ENCODE measurements at regions not wholly inside any gene's neighbourhood (a gene's known extent, or its start where the extent isn't known, plus 50 kb on each side); places are given as distances from the start of the nearest gene placed in this dataset.

GRCh38 chr13:77985866-77986636 lies 67.4 kb upstream of the EDNRB start:
- no peaks in the 10 kb centered on the region for H3K9me2 ChIP-seq (replicated peaks; ENCODE audit: insufficient read depth)
- H3K4me2 ChIP-seq, result no peak overlapping the region
- no peaks in the 10 kb centered on the region for H3K27me3 ChIP-seq
- no peak overlapping the region for H3K4me3 ChIP-seq
- H3K9me3 ChIP-seq (ENCODE audit: low read depth), result no peaks in the 10 kb centered on the region
- DNase-seq (ENCODE audit: low spot score), result no peak
- no peaks in the 10 kb centered on the region for H4K20me1 ChIP-seq (ENCODE audit: insufficient read depth, poor library complexity, severe bottlenecking)
- TF ChIP-seq EZH2phosphoT487 (IDR thresholded peaks at IDR 0.05; ENCODE audit: low read depth, severe bottlenecking, unreplicated experiment), result no peak
- no peak for TF ChIP-seq CTCF (IDR thresholded peaks at IDR 0.05; ENCODE audit: poor library complexity)
- no peak for TF ChIP-seq EZH2 (IDR thresholded peaks at IDR 0.05; ENCODE audit: borderline replicate concordance)
- H3K27ac ChIP-seq, result no peak overlapping the region
- H3K36me3 ChIP-seq (replicated peaks; ENCODE audit: insufficient read depth, low read depth), result no peaks in the 10 kb centered on the region
- no peaks in the 10 kb centered on the region for H3K4me1 ChIP-seq (ENCODE audit: insufficient read depth)
- 68% methylated on average over 3 of the region's 3 CpGs for WGBS (ENCODE audit: low lambda C conversion rate, missing lambda C conversion rate)
- no peak overlapping the region for H2AFZ ChIP-seq
- H3K79me2 ChIP-seq, result no peaks in the 10 kb centered on the region

- Histone ChIP-seq H3K4me3 (no peak overlapping the region), H3K4me1 (ENCODE audit: insufficient read depth) (no peaks in the 10 kb centered on the region), H3K27me3 (no peaks in the 10 kb centered on the region), H3K4me2 (no peak overlapping the region), H3K9me3 (ENCODE audit: low read depth) (no peaks in the 10 kb centered on the region), H2AFZ (peak overlapping the region; percentile 14), H3K27ac (peak overlapping the region; percentile 40), H4K20me1 (ENCODE audit: insufficient read depth, poor library complexity, severe bottlenecking) (no peaks in the 10 kb centered on the region), H3K79me2 (no peaks in the 10 kb centered on the region), H3K36me3 (replicated peaks; ENCODE audit: insufficient read depth, low read depth) (no peaks in the 10 kb centered on the region), H3K9me2 (replicated peaks; ENCODE audit: insufficient read depth) (no peaks in the 10 kb centered on the region)
- WGBS (ENCODE audit: low lambda C conversion rate, missing lambda C conversion rate), result 69% methylated on average over 1 of the region's 1 CpG
- TF ChIP-seq CTCF (IDR thresholded peaks at IDR 0.05; ENCODE audit: poor library complexity) (no peak), EZH2phosphoT487 (IDR thresholded peaks at IDR 0.05; ENCODE audit: low read depth, severe bottlenecking, unreplicated experiment) (no peak), EZH2 (IDR thresholded peaks at IDR 0.05; ENCODE audit: borderline replicate concordance) (no peak)
- no peak for DNase-seq (ENCODE audit: low spot score)
Observed at GRCh38 chr13:77981281-77981881, 62.8 kb upstream of the EDNRB start.

- Histone ChIP-seq H3K27ac (peak overlapping the region; percentile 40), H3K4me3 (no peak overlapping the region), H3K9me3 (ENCODE audit: low read depth) (no peaks in the 10 kb centered on the region), H3K27me3 (no peaks in the 10 kb centered on the region), H3K9me2 (replicated peaks; ENCODE audit: insufficient read depth) (no peaks in the 10 kb centered on the region), H3K79me2 (no peaks in the 10 kb centered on the region), H3K4me2 (no peak overlapping the region), H3K4me1 (ENCODE audit: insufficient read depth) (no peaks in the 10 kb centered on the region), H2AFZ (peak overlapping the region; percentile 14), H4K20me1 (ENCODE audit: insufficient read depth, poor library complexity, severe bottlenecking) (no peaks in the 10 kb centered on the region), H3K36me3 (replicated peaks; ENCODE audit: insufficient read depth, low read depth) (no peaks in the 10 kb centered on the region)
- 23% methylated on average over 2 of the region's 2 CpGs for WGBS (ENCODE audit: low lambda C conversion rate, missing lambda C conversion rate)
- peak; percentile 54 for DNase-seq (ENCODE audit: low spot score)
- TF ChIP-seq CTCF (IDR thresholded peaks at IDR 0.05; ENCODE audit: poor library complexity), result no peak
- TF ChIP-seq EZH2 (IDR thresholded peaks at IDR 0.05; ENCODE audit: borderline replicate concordance), result no peak
- TF ChIP-seq EZH2phosphoT487 (IDR thresholded peaks at IDR 0.05; ENCODE audit: low read depth, severe bottlenecking, unreplicated experiment), result no peak
Observed at GRCh38 chr13:77980592-77980991, 62.0 kb upstream of the EDNRB start.

All from hepatocyte (in vitro differentiated cells).